ENCODE measurements at regions not wholly inside any gene's neighbourhood (a gene's known extent, or its start where the extent isn't known, plus 50 kb on each side); places are given as distances from the start of the nearest gene placed in this dataset.

DNA sequence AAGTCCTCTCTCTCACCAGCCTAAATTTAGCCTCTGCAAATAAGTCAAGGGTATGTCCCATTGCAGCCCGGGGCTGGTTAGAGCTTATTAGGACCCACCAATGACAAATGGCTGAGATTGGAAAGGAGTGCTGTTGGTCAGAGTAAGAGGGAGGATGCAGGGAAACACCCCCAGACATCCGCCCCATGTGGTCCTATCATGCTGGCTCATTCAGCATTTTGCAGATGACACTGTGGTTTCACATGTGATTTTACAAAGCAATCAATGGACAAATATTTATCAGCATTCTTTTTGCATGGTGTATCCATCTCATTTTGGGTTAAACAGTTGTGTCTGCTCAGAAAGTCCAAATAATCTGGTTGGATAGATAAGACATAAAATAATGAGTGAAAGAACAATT, 152.2 kb upstream of the EXOC2 start:
- ATAC-seq, result no peak
- DNase-seq, result no peak
- Histone ChIP-seq H3K4me3 (no peak overlapping the region), H3K36me3 (no peaks in the 10 kb centered on the region), H3K9me3 (no peaks in the 10 kb centered on the region), H3K27me3 (no peaks in the 10 kb centered on the region), H3K27ac (no peak overlapping the region), H3K4me1 (no peaks in the 10 kb centered on the region)
- 57% methylated on average over 2 of the region's 2 CpGs for WGBS (ENCODE audit: insufficient coverage, low coverage, low lambda C conversion rate, missing lambda C conversion rate)
- TF ChIP-seq POLR2A (IDR thresholded peaks at IDR 0.05), result no peak
- TF ChIP-seq, protein P1, sequence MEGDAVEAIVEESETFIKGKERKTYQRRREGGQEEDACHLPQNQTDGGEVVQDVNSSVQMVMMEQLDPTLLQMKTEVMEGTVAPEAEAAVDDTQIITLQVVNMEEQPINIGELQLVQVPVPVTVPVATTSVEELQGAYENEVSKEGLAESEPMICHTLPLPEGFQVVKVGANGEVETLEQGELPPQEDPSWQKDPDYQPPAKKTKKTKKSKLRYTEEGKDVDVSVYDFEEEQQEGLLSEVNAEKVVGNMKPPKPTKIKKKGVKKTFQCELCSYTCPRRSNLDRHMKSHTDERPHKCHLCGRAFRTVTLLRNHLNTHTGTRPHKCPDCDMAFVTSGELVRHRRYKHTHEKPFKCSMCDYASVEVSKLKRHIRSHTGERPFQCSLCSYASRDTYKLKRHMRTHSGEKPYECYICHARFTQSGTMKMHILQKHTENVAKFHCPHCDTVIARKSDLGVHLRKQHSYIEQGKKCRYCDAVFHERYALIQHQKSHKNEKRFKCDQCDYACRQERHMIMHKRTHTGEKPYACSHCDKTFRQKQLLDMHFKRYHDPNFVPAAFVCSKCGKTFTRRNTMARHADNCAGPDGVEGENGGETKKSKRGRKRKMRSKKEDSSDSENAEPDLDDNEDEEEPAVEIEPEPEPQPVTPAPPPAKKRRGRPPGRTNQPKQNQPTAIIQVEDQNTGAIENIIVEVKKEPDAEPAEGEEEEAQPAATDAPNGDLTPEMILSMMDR (IDR thresholded peaks at IDR 0.05), result no peak
- intact Hi-C loops (cut with DNase I), result no loop called here

DNA sequence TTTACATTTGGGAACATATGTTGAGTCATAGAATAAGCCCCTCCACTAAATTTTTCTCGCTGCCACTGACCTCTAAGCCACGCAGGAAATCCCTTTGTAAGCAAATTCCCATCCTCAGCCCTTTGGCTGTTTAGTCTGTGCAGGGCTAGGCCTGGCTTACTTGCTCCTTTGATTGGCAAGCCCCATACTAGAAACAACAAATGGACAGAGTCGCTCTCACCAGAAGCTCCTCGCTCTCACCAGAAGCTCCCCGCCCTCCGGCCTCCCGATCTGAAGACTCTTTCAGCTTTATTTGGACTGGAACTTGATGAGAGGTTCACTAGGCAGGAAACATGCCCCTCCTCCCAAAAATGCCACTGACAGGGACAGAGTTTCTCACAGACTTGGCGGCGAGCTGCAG, 149.2 kb upstream of the EXOC2 start:
- TF ChIP-seq POLR2A (IDR thresholded peaks at IDR 0.05), result no peak
- TF ChIP-seq, protein P1 (IDR thresholded peaks at IDR 0.05), result no peak
- H3K4me1 ChIP-seq, result peaks cover 0 to 7% (median 3%) of the 10 kb centered on the region in 4 donors
- no peaks in the 10 kb centered on the region for H3K27me3 ChIP-seq
- WGBS (ENCODE audit: insufficient coverage, low coverage, low lambda C conversion rate, missing lambda C conversion rate), result 56% methylated on average over 8 of the region's 9 CpGs
- ATAC-seq, result peak in 1 of 4 donors; percentile 25
- H3K36me3 ChIP-seq, result no peaks in the 10 kb centered on the region
- no peak for DNase-seq
- H3K4me3 ChIP-seq, result no peak overlapping the region
- H3K27ac ChIP-seq, result no peak overlapping the region
- intact Hi-C loops (cut with DNase I), result no loop called here
- no peaks in the 10 kb centered on the region for H3K9me3 ChIP-seq

DNA sequence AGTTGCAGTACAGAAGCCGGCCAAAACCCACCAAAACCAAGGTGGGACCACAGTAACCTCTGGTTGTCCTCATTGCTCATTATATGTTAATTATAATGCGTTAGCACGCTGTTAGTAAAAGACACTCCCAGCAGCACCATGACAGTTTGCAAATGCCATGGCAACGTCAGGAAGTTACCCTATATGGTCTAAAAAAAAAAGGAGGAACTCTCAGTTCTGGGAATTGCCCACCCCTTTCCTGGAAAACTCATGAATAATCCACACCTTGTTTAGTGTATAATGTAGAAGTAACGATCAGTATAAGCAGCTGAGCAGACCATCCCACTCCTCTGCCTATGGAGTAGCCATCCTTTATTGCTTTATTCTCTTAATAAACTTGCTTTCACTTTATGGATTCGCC, 148.6 kb upstream of the EXOC2 start:
- no peak overlapping the region for H3K27ac ChIP-seq
- H3K36me3 ChIP-seq, result no peaks in the 10 kb centered on the region
- TF ChIP-seq, protein P1 (IDR thresholded peaks at IDR 0.05), result no peak
- no peak for TF ChIP-seq POLR2A (IDR thresholded peaks at IDR 0.05)
- no peak overlapping the region for H3K4me3 ChIP-seq
- DNase-seq (no peak), ATAC-seq (no peak)
- no peaks in the 10 kb centered on the region for H3K27me3 ChIP-seq
- intact Hi-C loops (cut with DNase I), result no loop called here
- H3K9me3 ChIP-seq, result no peaks in the 10 kb centered on the region
- 65% methylated on average over 5 of the region's 6 CpGs for WGBS (ENCODE audit: insufficient coverage, low coverage, low lambda C conversion rate, missing lambda C conversion rate)
- peaks cover 0 to 13% (median 8%) of the 10 kb centered on the region in 4 donors for H3K4me1 ChIP-seq

DNA sequence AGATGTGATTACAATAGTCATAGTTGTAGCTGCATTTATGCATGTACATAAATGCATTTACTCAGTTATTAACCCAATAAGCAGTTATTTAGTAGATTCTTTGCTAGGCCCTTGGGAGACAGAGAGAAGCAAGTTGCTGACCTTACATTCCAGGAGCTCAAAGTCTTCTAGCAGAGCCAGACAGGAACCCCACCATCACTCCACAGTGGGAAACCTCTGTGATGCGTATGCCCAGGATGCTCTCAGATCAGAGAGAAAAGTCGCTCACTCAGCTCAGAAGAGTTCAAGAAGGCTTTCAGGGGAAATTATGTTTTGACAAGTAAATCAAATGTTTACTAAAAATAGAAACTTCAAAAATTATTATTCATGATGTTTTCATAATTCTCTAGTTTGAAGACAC, 146.3 kb upstream of the EXOC2 start:
- Histone ChIP-seq H3K27me3 (no peaks in the 10 kb centered on the region), H3K27ac (no peak overlapping the region), H3K9me3 (no peaks in the 10 kb centered on the region), H3K4me3 (no peak overlapping the region), H3K36me3 (no peaks in the 10 kb centered on the region), H3K4me1 (peaks cover 0 to 31% (median 19%) of the 10 kb centered on the region in 4 donors)
- intact Hi-C loops (cut with DNase I), result no loop called here
- ATAC-seq, result no peak
- no peak for DNase-seq
- TF ChIP-seq, protein P1 (IDR thresholded peaks at IDR 0.05), result no peak
- TF ChIP-seq POLR2A (IDR thresholded peaks at IDR 0.05), result no peak
- 50% methylated on average over 2 of the region's 2 CpGs for WGBS (ENCODE audit: insufficient coverage, low coverage, low lambda C conversion rate, missing lambda C conversion rate)

DNA sequence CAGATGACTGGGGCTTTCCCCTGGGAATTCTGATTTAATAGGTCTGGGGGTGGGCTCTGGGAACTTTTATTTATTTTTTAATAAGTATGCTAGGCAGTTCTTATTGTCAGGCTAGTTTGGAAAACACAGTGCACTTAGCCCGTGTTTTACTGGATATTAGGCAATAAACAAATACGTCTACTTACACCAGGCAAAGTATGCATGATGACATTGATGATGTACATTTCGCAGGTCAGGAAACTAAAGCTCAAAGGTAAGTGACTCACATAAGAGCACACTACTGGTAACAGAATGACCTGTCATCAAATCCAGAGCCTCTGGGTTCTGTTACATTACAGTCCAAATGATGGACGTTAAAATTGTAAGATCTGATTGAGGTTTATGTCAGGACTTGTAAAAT, 144.4 kb upstream of the EXOC2 start:
- Histone ChIP-seq H3K36me3 (no peaks in the 10 kb centered on the region), H3K4me1 (peaks cover 0 to 31% (median 19%) of the 10 kb centered on the region in 4 donors), H3K27ac (peak overlapping the region in 2 of 3 donors; percentile 63 to 78), H3K27me3 (no peaks in the 10 kb centered on the region), H3K4me3 (no peak overlapping the region), H3K9me3 (no peaks in the 10 kb centered on the region)
- TF ChIP-seq, protein P1 (IDR thresholded peaks at IDR 0.05), result no peak
- TF ChIP-seq POLR2A (IDR thresholded peaks at IDR 0.05), result peak; percentile 73
- intact Hi-C loops (cut with DNase I), result no loop called here
- ATAC-seq, result peak; percentile 74 to 92 (median 79)
- 23% methylated on average over 4 of the region's 4 CpGs for WGBS (ENCODE audit: insufficient coverage, low coverage, low lambda C conversion rate, missing lambda C conversion rate)
- no peak for DNase-seq
